Endothelial cell of umbilical vein (primary cell): ENCODE measurements at regions not wholly inside any gene's neighbourhood (a gene's known extent, or its start where the extent isn't known, plus 50 kb on each side); places are given as distances from the start of the nearest gene placed in this dataset.

Source experiments
- BruUV-seq: library from RNA; stranded (reverse); fragments of 400-500 nt; replicated peaks from 2 replicates; lab custom pipeline; 2021; lab: Mats Ljungman, UMichigan
- CTCF ChIA-PET: fragments of 300-600, 350-600 bp; sonication (Branson Sonifier 250); formaldehyde crosslinking; loops from one replicate; lab custom pipeline; 2021; ENCODE audit warnings: antibody characterized with exemption, inconsistent platforms; lab: Charles Lee
- POLR2A ChIA-PET: fragments of 300-600, 350-600 bp; sonication (Branson Sonifier 250); formaldehyde crosslinking; loops from one replicate; lab custom pipeline; 2021; ENCODE audit warnings: antibody characterized with exemption, inconsistent platforms; lab: Charles Lee
- DNase-seq: peaks from one replicate; pipeline ENCODE4 v3.0.0-alpha.2; 2011; ENCODE audit warnings: low read depth, low spot score
- FAIRE-seq: peaks from 2 replicates; lab custom pipeline; 2011; peaks lifted over from hg19 to GRCh38; lab: Jason Lieb, UNC
- H2AFZ ChIP-seq: 2 replicates; pipeline ENCODE4 v1.6.0; 2012; ENCODE audit warnings: low read depth, low read length, control low read depth, inconsistent platforms
- H3K27ac ChIP-seq: 2 replicates; pipeline ENCODE4 v1.5.1; 2011; ENCODE audit warnings: low read depth, mild to moderate bottlenecking, control low read depth, low read length, moderate library complexity; ENCODE audit not compliant: insufficient read depth
- H3K27me3 ChIP-seq, 2 experiments: 2 replicates each; pipeline versions ENCODE4 v1.6.0 to v1.6.1; 2011; ENCODE audit warnings: low read length in 2 of 2, mixed read lengths in 1 of 2; ENCODE audit not compliant: control insufficient read depth in 2 of 2, insufficient read depth in 2 of 2
- H3K36me3 ChIP-seq, 2 experiments: 2 replicates in 1 of 2; 3 replicates in 1 of 2; pipeline ENCODE4 v1.5.1; 2011; ENCODE audit warnings: low read length in 2 of 2, mild to moderate bottlenecking in 1 of 2, moderate library complexity in 1 of 2; ENCODE audit not compliant: control insufficient read depth in 2 of 2, insufficient read depth in 2 of 2; ENCODE audit errors: extremely low read depth in 1 of 2
- H3K4me1 ChIP-seq: 3 replicates; pipeline ENCODE4 v1.5.1; 2011; ENCODE audit warnings: mild to moderate bottlenecking, low read length; ENCODE audit not compliant: control insufficient read depth, insufficient read depth; ENCODE audit errors: extremely low read depth
- H3K4me2 ChIP-seq: 2 replicates; pipeline ENCODE4 v1.6.1; 2011; ENCODE audit warnings: low read length, control low read depth, mixed read lengths; ENCODE audit not compliant: insufficient read depth
- H3K4me3 ChIP-seq, 3 experiments: fragments of 200-600 bp in 1 of 3; sonication (generic), shearing (Covaris generic) in 1 of 3; replicated peaks in 1 of 3; 2 replicates each; pipeline ENCODE4 v1.5.1; 2011 to 2016; ENCODE audit warnings: control low read depth in 3 of 3, low read length in 3 of 3, mild to moderate bottlenecking in 2 of 3, inconsistent platforms in 1 of 3, low read depth in 1 of 3, moderate library complexity in 1 of 3; ENCODE audit not compliant: insufficient read depth in 1 of 3
- H3K79me2 ChIP-seq: 2 replicates; pipeline ENCODE4 v1.6.0; 2012; ENCODE audit warnings: low read length, inconsistent platforms; ENCODE audit not compliant: control insufficient read depth, insufficient read depth
- H3K9ac ChIP-seq: replicated peaks from 2 replicates; pipeline ENCODE3; 2011; ENCODE audit warnings: low read length, control low read depth; ENCODE audit not compliant: insufficient read depth; ENCODE audit errors: extremely low read depth
- H3K9me1 ChIP-seq: replicated peaks from 3 replicates; pipeline ENCODE4 v1.6.0; 2011; ENCODE audit warnings: mild to moderate bottlenecking, low read length; ENCODE audit not compliant: control insufficient read depth, insufficient read depth; ENCODE audit errors: extremely low read depth
- H3K9me3 ChIP-seq: replicated peaks from 2 replicates; pipeline ENCODE4 v1.5.1; 2012; ENCODE audit warnings: low read length, inconsistent platforms; ENCODE audit not compliant: control insufficient read depth, insufficient read depth
- H4K20me1 ChIP-seq: replicated peaks from 2 replicates; pipeline ENCODE3; 2011; ENCODE audit warnings: mild to moderate bottlenecking, low read length; ENCODE audit not compliant: control insufficient read depth, insufficient read depth; ENCODE audit errors: extremely low read depth
- EZH2 ChIP-seq: IDR thresholded peaks from 2 replicates; pipeline ENCODE4 v1.6.1; 2012; ENCODE audit warnings: borderline replicate concordance, low read depth, mild to moderate bottlenecking, moderate library complexity, low read length, inconsistent platforms; ENCODE audit not compliant: severe bottlenecking
- FOS ChIP-seq: IDR thresholded peaks from 2 replicates; pipeline ENCODE4 v1.6.1; 2011; ENCODE audit warnings: mild to moderate bottlenecking, low read length, moderate library complexity, borderline replicate concordance; ENCODE audit not compliant: insufficient read depth
- GATA2 ChIP-seq: IDR thresholded peaks from 2 replicates; pipeline ENCODE4 v1.7.0; 2011; ENCODE audit warnings: low read depth, mild to moderate bottlenecking, moderate library complexity, mixed read lengths, low read length; ENCODE audit not compliant: insufficient read length, insufficient read depth
- JUN ChIP-seq: IDR thresholded peaks from 2 replicates; pipeline ENCODE4 v1.6.1; 2011; ENCODE audit warnings: borderline replicate concordance, low read depth; ENCODE audit not compliant: insufficient read length, insufficient read depth
- MYC ChIP-seq: IDR thresholded peaks from one replicate; pipeline ENCODE4 v1.6.1; 2011; ENCODE audit warnings: mild to moderate bottlenecking, low read depth, low read length
- POLR2A ChIP-seq: IDR thresholded peaks from 2 replicates; pipeline ENCODE4 v1.6.1; 2012; ENCODE audit warnings: low read depth, mild to moderate bottlenecking, control low read depth, low read length
- POLR2AphosphoS5 ChIP-seq: IDR thresholded peaks from 2 replicates; pipeline ENCODE4 v1.6.1; 2012; ENCODE audit warnings: low read depth, mild to moderate bottlenecking, control low read depth, low read length, moderate library complexity; ENCODE audit not compliant: insufficient read depth
- dilution Hi-C: fragments of 300-500 bp; cut with MboI; formaldehyde crosslinking; loops from one replicate; pipeline ENCODE4 v1.15.0; 2019; ENCODE audit warnings: low sequenced_read_pairs; ENCODE audit not compliant: extremely low pct_ligation_motif_present
- intact Hi-C: fragments of 100-400 bp; cut with micrococcal nuclease; formaldehyde crosslinking; loops from one replicate; pipeline ENCODE4 v1.10.0; 2022
- TF ChIP-seq, protein P1 (sequence below): IDR thresholded peaks from 2 replicates; pipeline ENCODE4 v1.6.1; 2011; ENCODE audit not compliant: insufficient read depth, insufficient read length
- TF ChIP-seq, protein P2 (sequence below), 2 donors: IDR thresholded peaks; 1 replicate in 1 of 2; 2 replicates in 1 of 2; pipeline ENCODE4 v1.5.1; 2011; ENCODE audit warnings: low read length in 2 of 2, mild to moderate bottlenecking in 2 of 2, moderate library complexity in 2 of 2, control low read depth in 1 of 2, inconsistent platforms in 1 of 2, low read depth in 1 of 2; ENCODE audit not compliant: insufficient read depth in 1 of 2; ENCODE audit errors: extremely low read depth in 1 of 2

DNA sequence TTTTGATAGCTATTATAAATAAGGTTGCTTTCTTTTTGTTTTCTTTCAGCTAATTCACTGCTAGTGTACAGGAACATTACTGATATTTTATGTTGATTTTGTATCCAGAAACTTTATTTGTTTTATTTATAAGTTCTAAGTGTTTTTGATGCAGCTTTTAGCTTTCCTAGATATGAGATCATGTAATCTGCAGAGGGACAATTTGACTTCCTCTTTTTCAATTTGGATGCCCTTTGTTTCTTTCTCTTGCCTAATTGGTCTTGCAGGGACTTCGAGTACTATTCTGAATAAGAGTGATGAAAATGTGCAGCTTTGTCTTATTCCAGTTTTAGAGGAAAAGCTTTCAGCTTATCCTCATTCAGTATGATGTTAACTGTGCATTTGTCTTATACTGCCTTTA lies 643.4 kb upstream of the CDH2 start:
- Histone ChIP-seq H3K27me3 (no peaks in the 10 kb centered on the region), H3K9me3 (no peaks in the 10 kb centered on the region), H3K9me1 (no peaks in the 10 kb centered on the region), H3K36me3 (no peaks in the 10 kb centered on the region), H3K79me2 (no peaks in the 10 kb centered on the region), H3K4me2 (no peak overlapping the region), H4K20me1 (no peaks in the 10 kb centered on the region), H3K9ac (no peak overlapping the region), H3K4me1 (no peaks in the 10 kb centered on the region), H2AFZ (no peak overlapping the region), H3K27ac (no peak overlapping the region), H3K4me3 (no peak overlapping the region)
- no TSS peak for BruUV-seq
- DNase-seq (no peak), FAIRE-seq (no peak)
- ChIA-PET CTCF (no interaction called here), POLR2A (no interaction called here)
- intact Hi-C loops (no loop called here), dilution Hi-C loops (no loop called here)
- TF ChIP-seq POLR2A = no peak
- TF ChIP-seq MYC = no peak
- TF ChIP-seq, protein P1, sequence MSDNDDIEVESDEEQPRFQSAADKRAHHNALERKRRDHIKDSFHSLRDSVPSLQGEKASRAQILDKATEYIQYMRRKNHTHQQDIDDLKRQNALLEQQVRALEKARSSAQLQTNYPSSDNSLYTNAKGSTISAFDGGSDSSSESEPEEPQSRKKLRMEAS = no peak
- no peak for TF ChIP-seq FOS
- TF ChIP-seq, protein P2, sequence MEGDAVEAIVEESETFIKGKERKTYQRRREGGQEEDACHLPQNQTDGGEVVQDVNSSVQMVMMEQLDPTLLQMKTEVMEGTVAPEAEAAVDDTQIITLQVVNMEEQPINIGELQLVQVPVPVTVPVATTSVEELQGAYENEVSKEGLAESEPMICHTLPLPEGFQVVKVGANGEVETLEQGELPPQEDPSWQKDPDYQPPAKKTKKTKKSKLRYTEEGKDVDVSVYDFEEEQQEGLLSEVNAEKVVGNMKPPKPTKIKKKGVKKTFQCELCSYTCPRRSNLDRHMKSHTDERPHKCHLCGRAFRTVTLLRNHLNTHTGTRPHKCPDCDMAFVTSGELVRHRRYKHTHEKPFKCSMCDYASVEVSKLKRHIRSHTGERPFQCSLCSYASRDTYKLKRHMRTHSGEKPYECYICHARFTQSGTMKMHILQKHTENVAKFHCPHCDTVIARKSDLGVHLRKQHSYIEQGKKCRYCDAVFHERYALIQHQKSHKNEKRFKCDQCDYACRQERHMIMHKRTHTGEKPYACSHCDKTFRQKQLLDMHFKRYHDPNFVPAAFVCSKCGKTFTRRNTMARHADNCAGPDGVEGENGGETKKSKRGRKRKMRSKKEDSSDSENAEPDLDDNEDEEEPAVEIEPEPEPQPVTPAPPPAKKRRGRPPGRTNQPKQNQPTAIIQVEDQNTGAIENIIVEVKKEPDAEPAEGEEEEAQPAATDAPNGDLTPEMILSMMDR (IDR thresholded peaks at IDR 0.05; ENCODE audit: extremely low read depth in 1 of 2, insufficient read depth in 1 of 2, low read depth in 1 of 2, low read length in 2 of 2) = no peak
- no peak for TF ChIP-seq EZH2
- no peak for TF ChIP-seq POLR2AphosphoS5
- TF ChIP-seq GATA2 = no peak
- no peak for TF ChIP-seq JUN
